DND-41 (cell line): ENCODE measurements at regions not wholly inside any gene's neighbourhood (a gene's known extent, or its start where the extent isn't known, plus 50 kb on each side); places are given as distances from the start of the nearest gene placed in this dataset.

Experiments
- ATAC-seq: fragments of 200-7000 bp; cut with Tn5 transposase; 3 replicates; pipeline ENCODE4 v1.9.1; 2021; ENCODE audit warnings: low read depth; ENCODE audit not compliant: insufficient read depth
- DNase-seq: peaks from one replicate; pipeline ENCODE4 v3.0.0-alpha.2; 2020
- H2AFZ ChIP-seq: 2 replicates; pipeline ENCODE4 v1.6.0; 2012; ENCODE audit warnings: low read depth, low read length
- H3K27ac ChIP-seq: 2 replicates; pipeline ENCODE4 v1.5.1; 2012; ENCODE audit warnings: low read length, inconsistent platforms
- H3K27me3 ChIP-seq: fragments of 200-600 bp; sonication (generic); 2 replicates; pipeline ENCODE4 v1.6.0; 2012; ENCODE audit warnings: low read length, mild to moderate bottlenecking, inconsistent platforms; ENCODE audit not compliant: insufficient read depth, poor library complexity
- H3K36me3 ChIP-seq: 2 replicates; pipeline ENCODE4 v1.5.1; 2012; ENCODE audit warnings: low read length, inconsistent platforms; ENCODE audit not compliant: insufficient read depth
- H3K4me1 ChIP-seq: 2 replicates; pipeline ENCODE4 v1.5.1; 2012; ENCODE audit warnings: mild to moderate bottlenecking, low read length; ENCODE audit not compliant: insufficient read depth
- H3K4me2 ChIP-seq: 2 replicates; pipeline ENCODE4 v1.6.0; 2012; ENCODE audit warnings: mild to moderate bottlenecking, moderate library complexity, low read length, inconsistent platforms; ENCODE audit not compliant: insufficient read depth
- H3K4me3 ChIP-seq, 2 experiments: fragments of 200-600 bp in 1 of 2; shearing (Covaris generic) in 1 of 2; 2 replicates each; pipeline ENCODE4 v1.5.1; 2012 to 2016; ENCODE audit warnings: inconsistent platforms in 2 of 2, low read length in 2 of 2, mild to moderate bottlenecking in 2 of 2, low read depth in 1 of 2, moderate library complexity in 1 of 2
- H3K79me2 ChIP-seq: 2 replicates; pipeline ENCODE4 v1.6.0; 2012; ENCODE audit warnings: low read length, inconsistent platforms; ENCODE audit not compliant: insufficient read depth
- H3K9ac ChIP-seq: 2 replicates; pipeline ENCODE4 v1.6.0; 2012; ENCODE audit warnings: low read depth, mild to moderate bottlenecking, inconsistent platforms, low read length, moderate library complexity
- H3K9me3 ChIP-seq: 2 replicates; pipeline ENCODE4 v1.5.1; 2012; ENCODE audit warnings: low read length, moderate library complexity, mild to moderate bottlenecking, inconsistent platforms; ENCODE audit not compliant: insufficient read depth, severe bottlenecking
- H4K20me1 ChIP-seq: 2 replicates; pipeline ENCODE4 v1.6.0; 2012; ENCODE audit warnings: low read length; ENCODE audit not compliant: insufficient read depth
- CTCF ChIP-seq: IDR thresholded peaks from 2 replicates; pipeline ENCODE4 v1.5.1; 2012; ENCODE audit warnings: borderline replicate concordance, low read length, moderate library complexity, mild to moderate bottlenecking; ENCODE audit not compliant: poor library complexity, severe bottlenecking; ENCODE audit errors: extremely low read depth
- EZH2 ChIP-seq: IDR thresholded peaks from 3 replicates; pipeline ENCODE4 v1.6.1; 2012; ENCODE audit warnings: borderline replicate concordance, low read depth, mild to moderate bottlenecking, moderate library complexity, low read length, inconsistent platforms; ENCODE audit not compliant: severe bottlenecking

GRCh38 chr10:3509355-3509754, 275.7 kb downstream of the KLF6 start:
- no peaks in the 10 kb centered on the region for H3K79me2 ChIP-seq
- no peak for DNase-seq
- H3K4me3 ChIP-seq, result no peak overlapping the region
- no peaks in the 10 kb centered on the region for H3K27me3 ChIP-seq
- no peaks in the 10 kb centered on the region for H3K36me3 ChIP-seq
- no peak overlapping the region for H3K9ac ChIP-seq
- no peaks in the 10 kb centered on the region for H4K20me1 ChIP-seq
- H3K27ac ChIP-seq, result no peak overlapping the region
- TF ChIP-seq EZH2 (no peak), CTCF (no peak)
- no peak overlapping the region for H3K4me2 ChIP-seq
- no peak overlapping the region for H2AFZ ChIP-seq
- H3K4me1 ChIP-seq, result no peaks in the 10 kb centered on the region
- no peaks in the 10 kb centered on the region for H3K9me3 ChIP-seq
- no peak for ATAC-seq

GRCh38 chr10:3503299-3503698, 281.7 kb downstream of the KLF6 start:
- no peaks in the 10 kb centered on the region for H3K27me3 ChIP-seq
- H3K9ac ChIP-seq, result no peak overlapping the region
- H2AFZ ChIP-seq, result no peak overlapping the region
- H3K4me2 ChIP-seq, result no peak overlapping the region
- TF ChIP-seq CTCF (no peak), EZH2 (no peak)
- no peak overlapping the region for H3K4me3 ChIP-seq
- no peaks in the 10 kb centered on the region for H3K4me1 ChIP-seq
- H3K9me3 ChIP-seq, result no peaks in the 10 kb centered on the region
- DNase-seq (no peak), ATAC-seq (no peak)
- no peaks in the 10 kb centered on the region for H3K79me2 ChIP-seq
- H4K20me1 ChIP-seq, result no peaks in the 10 kb centered on the region
- H3K36me3 ChIP-seq, result no peaks in the 10 kb centered on the region
- no peak overlapping the region for H3K27ac ChIP-seq

GRCh38 chr10:3502673-3503072, 282.3 kb downstream of the KLF6 start:
- DNase-seq, result no peak

More at GRCh38 chr10:3502673-3503072, 282.3 kb downstream of the KLF6 start:
- H4K20me1 ChIP-seq, result no peaks in the 10 kb centered on the region
- H3K4me2 ChIP-seq, result no peak overlapping the region
- H3K4me3 ChIP-seq, result no peak overlapping the region
- no peaks in the 10 kb centered on the region for H3K4me1 ChIP-seq
- no peak overlapping the region for H3K27ac ChIP-seq
- no peaks in the 10 kb centered on the region for H3K9me3 ChIP-seq
- H2AFZ ChIP-seq, result no peak overlapping the region
- no peaks in the 10 kb centered on the region for H3K36me3 ChIP-seq
- no peaks in the 10 kb centered on the region for H3K27me3 ChIP-seq
- H3K79me2 ChIP-seq, result no peaks in the 10 kb centered on the region
- no peak for ATAC-seq
- H3K9ac ChIP-seq, result no peak overlapping the region
- TF ChIP-seq EZH2 (no peak), CTCF (no peak)
